GM19238 (cell line): ENCODE measurements at regions not wholly inside any gene's neighbourhood (a gene's known extent, or its start where the extent isn't known, plus 50 kb on each side); places are given as distances from the start of the nearest gene placed in this dataset.
"Not testable (repeated sequence)": the region's sequence is repeated elsewhere in the genome, so short reads cannot be mapped to it uniquely, and the experiment has no call there.

Experiments
- DNase-seq: peaks from one replicate; pipeline ENCODE4 v3.0.0; 2011; ENCODE audit warnings: low spot score; ENCODE audit not compliant: insufficient read length

GRCh38 chr16:17942067-17942466 lies 394.5 kb downstream of the NPIPA8 start:
- DNase-seq = no peak

- DNase-seq = no peak
These were observed 395.8 kb downstream of the NPIPA8 start for GRCh38 chr16:17940584-17941364.

- no peak for DNase-seq
These were observed 396.8 kb downstream of the NPIPA8 start for GRCh38 chr16:17939723-17940122.

GRCh38 chr16:17939122-17939536 lies 397.4 kb downstream of the NPIPA8 start:
- no peak for DNase-seq

- no peak for DNase-seq
These were observed 398.0 kb downstream of the NPIPA8 start for GRCh38 chr16:17938546-17938945.

GRCh38 chr16:17936766-17937402 lies 399.7 kb downstream of the NPIPA8 start:
- DNase-seq = no peak

GRCh38 chr16:17930280-17930679 lies 406.3 kb downstream of the NPIPA8 start:
- DNase-seq = no peak

- no peak for DNase-seq
These were observed 409.6 kb downstream of the NPIPA8 start for GRCh38 chr16:17926866-17927399.

- DNase-seq = no peak
These were observed 410.1 kb downstream of the NPIPA8 start for GRCh38 chr16:17926461-17926860.

- no peak for DNase-seq
These were observed 410.8 kb downstream of the NPIPA8 start for GRCh38 chr16:17925761-17926160.

GRCh38 chr16:17921357-17921978 lies 415.1 kb downstream of the NPIPA8 start:
- DNase-seq = peak; percentile 19

- no peak for DNase-seq
These were observed 419.1 kb downstream of the NPIPA8 start for GRCh38 chr16:17917316-17918019.

- no peak for DNase-seq
These were observed 420.7 kb downstream of the NPIPA8 start for GRCh38 chr16:17915791-17916190.

GRCh38 chr16:17914168-17914567 lies 422.4 kb downstream of the NPIPA8 start:
- DNase-seq = no peak

- not testable (repeated sequence) for DNase-seq
These were observed 425.0 kb downstream of the NPIPA8 start for GRCh38 chr16:17911578-17911977.

- DNase-seq = not testable (repeated sequence)
These were observed 429.9 kb downstream of the NPIPA8 start for GRCh38 chr16:17906626-17907025.

GRCh38 chr16:17901309-17901708 lies 430.5 kb upstream of the XYLT1 start:
- DNase-seq = no peak

- DNase-seq = no peak
These were observed 428.4 kb upstream of the XYLT1 start for GRCh38 chr16:17899141-17899540.

- DNase-seq = no peak
These were observed 417.2 kb upstream of the XYLT1 start for GRCh38 chr16:17887963-17888362.

- no peak for DNase-seq
These were observed 415.0 kb upstream of the XYLT1 start for GRCh38 chr16:17885659-17886207.

GRCh38 chr16:17877821-17878360 lies 407.1 kb upstream of the XYLT1 start:
- no peak for DNase-seq
